Heart left ventricle (tissue), 13 donors: ENCODE measurements at regions not wholly inside any gene's neighbourhood (a gene's known extent, or its start where the extent isn't known, plus 50 kb on each side); places are given as distances from the start of the nearest gene placed in this dataset.

ENCODE experiments used
- CTCF ChIP-seq, 12 donors: fragments of 200-600 bp; sonication (generic) in 4 of 12; IDR thresholded peaks; one replicate each; pipeline versions ENCODE4 v1.5.0 to v1.8.0; 2018 to 2022; ENCODE audit warnings: antibody characterized with exemption in 12 of 12, mild to moderate bottlenecking in 5 of 12
- POLR2A ChIP-seq, 2 donors: fragments of 450-650 bp; IDR thresholded peaks; one replicate each; pipeline ENCODE4 v1.6.1; 2017; ENCODE audit warnings: antibody characterized with exemption in 2 of 2, mild to moderate bottlenecking in 2 of 2, moderate library complexity in 2 of 2
- donor health status: ischemic (EF 13 %, LVEDD 7.1; RV severe dilation, severe dysfunction).
- donor health status: DM: no; HTN: yes; CAD: no.
- donor health status: DM: no; HTN: no; CAD: no.
- donor health status: ischemic (EF 25% LVEDD 6.9; RV normal size, moderate dysfunction).
- donor health status: ischemic (EF 25% LVEDD 5.7; RV mildly dilated, moderate dysfunction).
- donor health status: ischemic (EF 35%, LVEDD 5.7; RV mildly dilated, moderate dysfunction).
- donor health status: nonischemic (EF 11% LVEDD 7.7; RV severe dilation, severe dysfunction).
- donor health status: DM: yes; HTN: yes; CAD: no.
- donor health status: PGD.
- donor health status: ischemic (EF 29% LVEDD 5.4; RV normal size, mild dysfunction).
- donor health status: nonischemic (EF 23%, LVEDD 6.1; RV moderate dilation, normal function).

DNA sequence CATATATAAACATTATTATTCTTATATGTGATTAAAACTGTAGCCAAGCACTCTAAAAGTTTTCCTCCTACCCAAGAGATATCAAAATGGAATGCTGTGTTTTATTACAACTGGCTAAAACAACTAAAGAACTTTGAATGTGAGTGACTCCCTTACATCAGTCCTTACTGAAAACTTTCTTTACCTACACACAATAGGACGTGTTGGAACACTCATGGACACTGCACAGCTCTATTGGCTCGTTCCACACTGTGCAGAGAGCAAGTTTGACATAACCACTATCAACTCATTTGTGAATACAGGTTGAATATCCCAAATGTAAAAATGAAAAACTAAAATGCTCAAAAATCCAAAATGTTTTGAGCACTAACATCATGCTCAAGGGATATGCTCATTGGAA, 650.6 kb downstream of the SLC4A3 start:
- no peak for TF ChIP-seq POLR2A (IDR thresholded peaks at IDR 0.05)
- no peak for TF ChIP-seq CTCF (IDR thresholded peaks at IDR 0.05)
